GM12878 (cell line): ENCODE measurements at regions not wholly inside any gene's neighbourhood (a gene's known extent, or its start where the extent isn't known, plus 50 kb on each side); places are given as distances from the start of the nearest gene placed in this dataset.

Source experiments
- ATAC-seq: fragments of 200-7000 bp; cut with Tn5 transposase; 3 replicates; pipeline ENCODE4 v1.9.1; 2020; ENCODE audit warnings: mild to moderate bottlenecking, moderate library complexity
- BruUV-seq: library from RNA; stranded (reverse); fragments of 400-500 nt; replicated peaks from 2 replicates; lab custom pipeline; 2021; lab: Mats Ljungman, UMichigan
- CTCF ChIA-PET: fragments of 300-600 bp; sonication (Branson Sonifier 250); formaldehyde crosslinking; extraction: SDS; loops from one replicate; lab custom pipeline; 2021; ENCODE audit warnings: inconsistent platforms; lab: Yijun Ruan, JAX
- POLR2A ChIA-PET: fragments of 350-600 bp; formaldehyde crosslinking; extraction: SDS; loops from one replicate; lab custom pipeline; 2021; ENCODE audit warnings: inconsistent platforms; lab: Charles Lee
- RAD21 ChIA-PET: fragments of 300-600 bp; sonication (Branson Sonifier 250); formaldehyde crosslinking; loops from one replicate; lab custom pipeline; 2023; ENCODE audit warnings: antibody characterized with exemption; ENCODE audit not compliant: unreplicated experiment; lab: Charles Lee
- SMC1A ChIA-PET: fragments of 300-600 bp; sonication (Branson Sonifier 250); formaldehyde crosslinking; loops from one replicate; lab custom pipeline; 2023; ENCODE audit not compliant: unreplicated experiment, uncharacterized antibody; lab: Charles Lee
- DNase-seq: peaks from one replicate; pipeline ENCODE4 v3.0.0-alpha.2; 2011; ENCODE audit warnings: low read depth, low spot score
- FAIRE-seq: peaks from 3 replicates; lab custom pipeline; 2011; peaks lifted over from hg19 to GRCh38; lab: Jason Lieb, UNC
- H2AFZ ChIP-seq: 2 replicates; pipeline ENCODE4 v1.6.0; 2011; ENCODE audit warnings: low read depth, low read length, control low read depth; ENCODE audit not compliant: control insufficient read depth
- H3K27ac ChIP-seq: 2 replicates; pipeline ENCODE4 v1.5.1; 2011; ENCODE audit warnings: control low read depth; ENCODE audit not compliant: control insufficient read depth, insufficient read depth
- H3K27me3 ChIP-seq, 2 experiments: replicated peaks in 1 of 2; 2 replicates each; pipeline versions ENCODE4 v1.6.0 to v1.6.1; 2011; ENCODE audit warnings: low read length in 1 of 2; ENCODE audit not compliant: control insufficient read depth in 2 of 2, insufficient read depth in 2 of 2
- H3K36me3 ChIP-seq, 2 experiments: 2 replicates each; pipeline ENCODE4 v1.5.1; 2011; ENCODE audit warnings: low read length in 1 of 2; ENCODE audit not compliant: control insufficient read depth in 2 of 2, insufficient read depth in 2 of 2
- H3K4me1 ChIP-seq: 2 replicates; pipeline ENCODE4 v1.6.1; 2011; ENCODE audit warnings: mild to moderate bottlenecking, low read length, moderate library complexity, mixed read lengths; ENCODE audit not compliant: control insufficient read depth, insufficient read depth
- H3K4me2 ChIP-seq: 2 replicates; pipeline ENCODE4 v1.6.0; 2011; ENCODE audit warnings: control low read depth; ENCODE audit not compliant: control insufficient read depth, insufficient read depth
- H3K4me3 ChIP-seq: fragments of 200-600 bp; sonication (generic); 2 replicates; pipeline ENCODE4 v1.5.1; 2016
- H3K79me2 ChIP-seq: 2 replicates; pipeline ENCODE4 v1.6.0; 2011; ENCODE audit warnings: low read length; ENCODE audit not compliant: control insufficient read depth, insufficient read depth
- H3K9ac ChIP-seq: 2 replicates; pipeline ENCODE4 v1.8.0; 2011; ENCODE audit warnings: low read length, control low read depth, mixed read lengths; ENCODE audit not compliant: control insufficient read depth, insufficient read depth
- H3K9me3 ChIP-seq: replicated peaks from 3 replicates; pipeline ENCODE4 v1.5.1; 2011; ENCODE audit warnings: mild to moderate bottlenecking, low read length; ENCODE audit not compliant: control insufficient read depth, insufficient read depth
- H4K20me1 ChIP-seq: 2 replicates; pipeline ENCODE4 v1.6.0; 2011; ENCODE audit not compliant: control insufficient read depth, insufficient read depth
- ESRRA ChIP-seq: IDR thresholded peaks from 2 replicates; pipeline ENCODE4 v1.6.1; 2012; ENCODE audit warnings: mild to moderate bottlenecking, low read length, improper control_type of control experiment
- ETV6 ChIP-seq, 2 experiments: fragments of 450-650 bp in 1 of 2; IDR thresholded peaks in 1 of 2; conservative IDR thresholded peaks in 1 of 2; 2 replicates each; pipeline ENCODE4 v1.6.1; 2014; ENCODE audit warnings: antibody characterized with exemption in 1 of 2, borderline replicate concordance in 1 of 2, low read depth in 1 of 2, mild to moderate bottlenecking in 1 of 2, moderate library complexity in 1 of 2
- IKZF1 ChIP-seq: fragments of 450-650 bp; conservative IDR thresholded peaks from 2 replicates; pipeline ENCODE4 v1.6.1; 2017; ENCODE audit warnings: antibody characterized with exemption, mild to moderate bottlenecking
- IRF5 ChIP-seq: fragments of 450-650 bp; IDR thresholded peaks from 2 replicates; pipeline ENCODE4 v1.6.1; 2017; ENCODE audit warnings: borderline replicate concordance
- KAT2A ChIP-seq: conservative IDR thresholded peaks from 2 replicates; pipeline ENCODE4 v1.6.1; 2011; ENCODE audit warnings: low read depth, low read length; ENCODE audit not compliant: control insufficient read depth
- MLLT1 ChIP-seq: fragments of 450-650 bp; IDR thresholded peaks from 2 replicates; pipeline ENCODE4 v1.6.1; 2016; ENCODE audit warnings: mild to moderate bottlenecking
- MTA2 ChIP-seq: fragments of 450-650 bp; IDR thresholded peaks from 2 replicates; pipeline ENCODE4 v1.6.1; 2016; ENCODE audit warnings: low read depth, mild to moderate bottlenecking, moderate library complexity
- NR2C1 ChIP-seq: fragments of 450-650 bp; IDR thresholded peaks from 2 replicates; pipeline ENCODE4 v1.6.1; 2017; ENCODE audit warnings: antibody characterized with exemption, mild to moderate bottlenecking, moderate library complexity
- PAX5 ChIP-seq: IDR thresholded peaks from 2 replicates; pipeline ENCODE4 v1.6.1; 2011; ENCODE audit warnings: low read depth, low read length, borderline replicate concordance
- SP1 ChIP-seq: IDR thresholded peaks from one replicate; pipeline ENCODE4 v1.6.1; 2011; ENCODE audit warnings: low read depth, low read length
- STAT1 ChIP-seq: fragments of 450-650 bp; conservative IDR thresholded peaks from 2 replicates; pipeline ENCODE4 v1.6.1; 2014; ENCODE audit warnings: antibody characterized with exemption, mild to moderate bottlenecking
- TAF1 ChIP-seq: IDR thresholded peaks from 2 replicates; pipeline ENCODE4 v1.6.1; 2011; ENCODE audit warnings: mild to moderate bottlenecking, low read depth, low read length, borderline replicate concordance
- USF1 ChIP-seq: IDR thresholded peaks from 2 replicates; pipeline ENCODE4 v1.6.1; 2011; ENCODE audit warnings: borderline replicate concordance, low read depth, mild to moderate bottlenecking, moderate library complexity, mixed read lengths, low read length; ENCODE audit not compliant: insufficient read depth; ENCODE audit errors: extremely low read length
- USF2 ChIP-seq: IDR thresholded peaks from 2 replicates; pipeline ENCODE4 v1.6.1; 2011; ENCODE audit warnings: low read depth, low read length, improper control_type of control experiment, borderline replicate concordance
- ZBED1 ChIP-seq: IDR thresholded peaks from 2 replicates; pipeline ENCODE4 v1.6.1; 2016; ENCODE audit warnings: borderline replicate concordance
- WGBS: methylation state at CpG from one replicate; pipeline ENCODE4 v1.1.6; 2016; ENCODE audit warnings: low lambda C conversion rate; ENCODE audit not compliant: insufficient replicate concordance, insufficient coverage; ENCODE audit errors: missing lambda C conversion rate; 5-methylcytosine and 5-hydroxymethylcytosine counted together
- in situ Hi-C: fragments of 300-500 bp; cut with MboI; formaldehyde crosslinking; loops from 9 replicates; pipeline ENCODE4 v1.14.3; 2018; ENCODE audit warnings: mixed read lengths
- intact Hi-C: fragments of 100-400 bp; cut with micrococcal nuclease; formaldehyde crosslinking; loops from one replicate; pipeline ENCODE4 v1.14.2; 2022; ENCODE audit not compliant: unreplicated experiment

GRCh38 chr5:147152086-147152485 is 82.7 kb upstream of the STK32A start:
- intact Hi-C loops (no loop called here), in situ Hi-C loops (no loop called here)
- no peak for FAIRE-seq
- Histone ChIP-seq H3K4me2 (no peak overlapping the region), H3K4me3 (no peak overlapping the region), H4K20me1 (no peaks in the 10 kb centered on the region), H2AFZ (no peak overlapping the region), H3K4me1 (no peaks in the 10 kb centered on the region), H3K9me3 (no peaks in the 10 kb centered on the region), H3K27ac (no peak overlapping the region), H3K9ac (no peak overlapping the region), H3K27me3 (no peaks in the 10 kb centered on the region), H3K36me3 (no peaks in the 10 kb centered on the region), H3K79me2 (no peaks in the 10 kb centered on the region)
- RAD21 ChIA-PET, result no interaction called here
- 0% methylated on average over 1 of the region's 1 CpG for WGBS
- no peak for ATAC-seq
- no peak for DNase-seq
- no TSS peak for BruUV-seq
- CTCF ChIA-PET, result interaction anchor here (1.1 kb wide), 1 partner anchor 54 kb away, joined by 4 read pairs; no protein-coding TSS in a partner anchor
- SMC1A ChIA-PET, result no interaction called here
- TF ChIP-seq ZBED1 (no peak), IRF5 (no peak), USF1 (no peak), USF2 (no peak), ETV6 (conservative IDR thresholded peaks at IDR 0.05 in 1 of 2, IDR thresholded peaks at IDR 0.05 in 1 of 2; ENCODE audit: borderline replicate concordance in 1 of 2, low read depth in 1 of 2) (no peak), PAX5 (no peak), ESRRA (no peak), MLLT1 (no peak), STAT1 (no peak), KAT2A (no peak), MTA2 (no peak), NR2C1 (no peak), IKZF1 (no peak), SP1 (no peak), TAF1 (no peak)
- POLR2A ChIA-PET, result no interaction called here
